NCI-H2227 (cell line): ENCODE measurements at regions not wholly inside any gene's neighbourhood (a gene's known extent, or its start where the extent isn't known, plus 50 kb on each side); places are given as distances from the start of the nearest gene placed in this dataset.

Experiments
- DNase-seq: peaks from one replicate; lab custom pipeline; 2025; ENCODE audit not compliant: unreplicated experiment; lab: John Stamatoyannopoulos, UW

- DNase-seq, result no peak
Measured at GRCh38 chr7:45984386-45985295, 63.6 kb upstream of the IGFBP3 start.

GRCh38 chr7:45983720-45984255 is 62.7 kb upstream of the IGFBP3 start:
- DNase-seq, result no peak

DNA sequence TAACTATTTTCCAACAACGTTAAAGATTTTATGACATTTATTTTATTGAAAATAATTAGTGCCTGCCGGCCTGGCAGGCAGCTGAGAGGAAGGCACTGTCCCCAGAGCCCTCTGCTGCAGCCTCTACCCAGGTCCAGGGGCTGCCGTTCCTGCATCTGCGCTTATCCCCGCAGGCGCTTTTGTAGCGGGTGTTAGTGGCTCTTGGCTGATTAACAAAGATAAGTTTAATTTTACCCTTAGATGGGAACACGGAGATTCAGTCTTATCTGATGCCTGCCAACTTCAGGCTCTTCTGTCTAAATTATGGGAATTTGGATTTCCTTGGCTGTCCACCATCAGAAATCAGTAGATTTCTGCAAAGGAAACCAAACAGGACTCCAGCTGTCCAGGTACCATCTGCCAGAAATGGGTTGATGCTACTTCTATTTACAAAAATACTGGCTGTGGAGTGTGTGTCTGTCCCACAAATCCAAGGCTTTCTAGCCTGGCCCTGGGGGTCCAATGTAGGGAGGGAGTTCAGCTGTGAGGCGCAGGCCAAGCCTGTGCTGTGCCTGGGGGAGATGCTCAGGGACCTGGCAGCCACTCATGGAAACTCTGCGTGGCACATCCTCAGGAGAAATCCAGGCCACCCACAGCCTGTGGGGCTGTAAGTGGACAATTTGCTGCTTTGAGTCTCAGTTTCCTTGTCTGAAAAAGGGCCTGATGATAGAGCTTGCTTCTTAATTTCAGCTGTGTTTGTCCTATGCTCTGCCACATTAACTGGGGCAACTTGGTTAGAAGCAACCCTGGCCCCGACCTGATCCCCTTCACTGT is 62.0 kb upstream of the IGFBP3 start:
- DNase-seq, result no peak

DNA sequence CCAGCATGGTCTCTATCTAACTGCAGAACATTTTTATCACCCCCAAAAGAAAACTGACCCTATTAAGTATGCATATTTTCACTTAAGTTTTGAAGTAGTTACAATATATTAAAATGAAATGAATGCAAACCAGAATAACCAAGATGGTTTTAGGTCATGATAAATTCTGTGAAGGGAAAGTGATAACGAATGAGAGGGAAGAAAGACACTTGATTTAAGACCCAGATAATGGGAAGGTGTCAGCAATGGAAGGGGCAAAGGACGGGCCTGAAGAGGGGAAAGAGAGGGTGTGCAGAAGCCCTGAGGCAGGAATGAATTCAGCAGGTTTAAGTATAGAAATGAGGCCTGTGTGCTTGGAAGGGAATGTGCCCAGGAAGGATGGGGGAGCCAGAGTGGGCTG is 61.1 kb upstream of the IGFBP3 start:
- DNase-seq, result no peak

DNA sequence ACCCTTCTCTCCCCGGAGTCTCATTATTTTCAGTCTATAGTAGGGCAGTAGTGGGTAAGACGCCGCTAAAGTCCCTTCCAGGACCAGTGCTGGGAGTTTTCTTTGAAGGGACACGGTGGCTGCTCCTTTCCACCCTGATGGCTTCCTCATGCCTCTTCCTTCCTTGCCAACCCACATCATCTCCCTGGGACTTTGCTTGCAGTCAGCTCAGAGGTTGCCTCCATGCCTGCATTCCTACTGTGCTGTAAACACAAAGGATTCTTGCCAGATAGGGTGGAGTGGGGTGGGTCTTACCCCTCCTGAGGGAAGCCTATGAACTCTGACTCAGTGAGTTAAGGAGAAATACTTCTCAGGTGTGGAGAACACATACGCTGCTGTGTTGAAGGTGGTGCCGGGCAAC is 59.9 kb upstream of the IGFBP3 start:
- no peak for DNase-seq

DNA sequence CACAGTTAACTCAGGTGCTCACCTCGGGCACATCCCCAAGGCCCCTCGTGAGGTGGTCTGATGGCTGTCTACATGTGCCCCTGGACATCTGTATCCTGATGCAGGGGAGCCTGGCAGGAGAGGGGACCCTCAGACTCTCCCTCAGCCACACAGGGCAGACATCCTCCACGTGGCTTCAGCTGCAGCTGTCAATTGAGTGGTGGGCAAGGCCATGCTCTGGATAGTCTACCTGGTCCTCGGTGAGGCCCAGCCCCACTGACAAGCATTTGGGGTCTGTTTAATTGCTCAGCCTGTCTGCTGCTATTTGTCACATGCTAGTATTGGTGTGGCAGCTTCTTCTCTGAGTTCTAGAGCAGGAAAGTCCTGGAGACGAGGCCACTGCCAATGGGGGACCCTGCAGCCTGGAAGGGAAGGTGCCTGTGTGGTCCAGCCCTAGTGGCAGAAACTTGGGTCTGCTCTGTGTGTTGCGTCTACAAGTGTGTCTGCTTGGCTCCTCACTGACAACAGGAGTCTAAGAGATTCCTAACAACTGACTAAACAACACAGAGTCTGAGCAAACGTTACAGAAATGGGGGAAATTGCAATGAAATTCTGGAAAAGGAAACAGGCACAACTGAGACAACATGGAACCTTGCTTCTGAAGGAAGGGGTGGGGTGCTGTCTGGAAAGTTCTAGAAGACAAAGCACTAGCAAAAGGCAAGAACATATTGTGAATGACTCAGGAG is 59.3 kb upstream of the IGFBP3 start:
- DNase-seq, result no peak

DNA sequence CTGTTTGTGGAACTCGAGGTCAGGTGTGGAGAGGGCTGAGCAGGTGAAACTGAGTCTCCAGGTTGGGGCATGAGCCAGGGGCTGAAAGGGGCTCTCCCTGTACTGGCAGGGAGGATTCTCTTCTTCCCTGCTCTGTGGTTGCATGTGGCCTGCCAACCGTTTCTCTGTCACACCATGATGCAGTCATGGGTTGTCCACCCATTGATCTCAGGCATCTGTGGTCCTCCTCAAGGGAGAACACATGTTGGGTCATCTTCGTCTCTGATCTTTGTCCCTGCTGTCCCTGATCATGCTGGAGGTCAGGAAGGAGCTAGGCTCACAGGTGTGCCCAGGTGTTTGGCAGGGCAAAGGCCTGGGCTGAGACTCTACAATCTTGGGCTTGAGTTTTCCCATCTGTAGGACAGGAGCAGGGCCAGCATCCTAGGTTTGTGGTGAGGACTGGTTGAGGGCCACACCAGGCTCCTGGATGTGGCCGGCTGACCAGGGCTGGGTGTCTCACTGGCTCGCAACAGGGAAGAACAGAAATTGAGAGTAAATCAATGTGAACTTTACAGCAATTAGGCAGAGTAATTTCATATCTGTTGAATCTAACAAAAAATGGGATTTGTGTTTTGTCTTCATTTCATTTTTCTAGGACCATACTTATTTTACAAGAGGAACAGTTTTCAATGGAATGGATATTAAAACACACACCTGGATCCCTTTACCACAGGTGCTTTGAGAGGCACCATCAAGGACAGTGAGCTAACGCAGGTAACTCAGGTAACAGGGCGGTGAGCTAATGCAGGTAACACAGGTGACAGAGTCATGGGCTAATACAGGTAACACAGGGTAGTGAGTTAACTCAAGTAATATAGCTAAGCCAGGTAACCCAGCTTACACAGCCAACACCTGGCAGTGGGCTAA is 58.5 kb upstream of the IGFBP3 start:
- no peak for DNase-seq

DNA sequence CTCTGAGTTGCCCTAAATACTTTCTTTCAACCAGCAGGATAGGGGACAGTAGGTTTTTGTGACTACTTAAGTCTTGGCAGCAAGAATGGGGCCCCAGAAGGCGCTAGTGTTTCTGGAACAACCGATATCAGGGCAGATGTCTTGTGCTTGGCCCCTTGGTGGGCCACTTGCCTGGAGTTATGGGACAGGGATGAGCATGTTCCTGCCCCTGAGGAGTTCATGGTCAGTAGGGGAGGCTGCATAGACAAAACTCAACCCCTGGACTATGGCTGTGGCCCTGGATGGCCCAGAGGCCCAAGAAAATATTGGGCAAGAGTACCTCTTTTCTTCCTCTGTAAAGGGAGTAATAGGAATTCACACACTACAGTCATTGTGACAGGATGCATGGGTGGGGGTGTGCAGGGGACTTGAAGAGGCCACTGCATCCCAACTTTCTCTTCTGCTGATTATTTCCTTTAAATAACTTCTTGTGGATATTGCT is 57.7 kb upstream of the IGFBP3 start:
- no peak for DNase-seq

GRCh38 chr7:45978010-45978681 is 57.1 kb upstream of the IGFBP3 start:
- DNase-seq, result no peak

DNA sequence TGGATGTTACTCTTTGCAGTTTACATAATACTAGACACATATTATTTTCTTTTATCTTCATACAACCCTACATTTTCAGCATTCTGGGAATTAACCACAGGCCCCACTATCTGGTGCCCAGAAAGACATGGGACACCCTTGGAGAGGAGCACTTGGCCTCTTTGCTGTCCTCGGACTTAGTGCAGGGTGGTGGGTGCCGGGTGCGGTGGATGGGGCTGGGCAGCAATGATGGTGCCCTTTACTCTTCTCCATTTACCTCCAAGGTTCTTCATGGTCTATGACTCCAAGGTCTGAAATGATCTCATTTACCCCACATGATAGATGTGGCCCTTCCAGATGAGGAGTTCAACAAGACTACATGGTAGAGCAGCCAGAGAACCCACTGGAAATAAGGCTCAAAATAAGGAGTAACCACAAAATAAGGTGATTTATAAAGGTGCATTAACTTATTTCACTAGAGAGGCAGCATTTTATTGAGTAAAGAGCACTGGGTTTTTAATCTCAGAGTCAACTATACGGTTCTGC is 56.2 kb upstream of the IGFBP3 start:
- no peak for DNase-seq

DNA sequence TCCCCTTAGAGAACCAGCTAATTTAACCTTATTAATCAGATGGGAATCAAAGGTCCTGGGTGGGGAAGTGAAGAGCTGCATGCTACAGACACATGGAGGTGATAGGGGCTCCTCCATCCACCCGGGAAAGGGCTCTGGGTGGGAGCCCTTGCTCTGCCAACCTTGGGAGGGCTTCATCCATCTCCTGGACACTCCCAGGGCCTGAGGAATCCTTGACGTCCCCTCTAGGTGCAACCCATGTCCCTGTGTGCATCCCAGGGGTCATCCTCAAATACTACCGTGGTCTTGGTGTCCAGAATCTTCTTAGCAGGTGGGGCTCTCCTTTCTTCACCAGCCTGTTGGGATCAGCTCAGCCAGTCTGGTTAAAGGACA is 55.4 kb upstream of the IGFBP3 start:
- no peak for DNase-seq

- DNase-seq, result no peak
Measured at GRCh38 chr7:45975847-45976484, 54.9 kb upstream of the IGFBP3 start.

DNA sequence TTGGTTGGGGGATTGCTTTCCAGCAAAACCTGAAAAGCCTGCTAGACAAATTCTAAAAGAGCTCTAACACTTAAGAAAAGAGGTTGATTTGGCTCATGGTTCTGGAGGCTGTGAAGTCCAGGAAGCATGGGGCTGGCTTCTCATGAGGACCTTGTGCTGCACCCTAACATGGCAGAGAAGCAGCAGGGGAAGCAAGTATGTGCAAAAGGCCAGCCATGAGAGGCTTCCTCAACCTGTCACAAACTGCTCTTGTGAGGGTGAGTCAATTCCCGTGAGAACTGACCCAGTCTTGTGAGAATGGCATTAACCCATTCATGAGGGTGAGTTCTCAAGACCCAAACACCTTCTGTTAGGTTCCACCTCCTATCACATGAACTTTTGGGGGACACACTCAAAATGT is 54.3 kb upstream of the IGFBP3 start:
- DNase-seq, result no peak

GRCh38 chr7:45974540-45975360 is 53.7 kb upstream of the IGFBP3 start:
- no peak for DNase-seq

- DNase-seq, result no peak
Measured at GRCh38 chr7:45973725-45974532, 52.9 kb upstream of the IGFBP3 start.

- DNase-seq, result no peak
Measured at GRCh38 chr7:45972629-45973312, 51.7 kb upstream of the IGFBP3 start.
